HUDEP-2 (cell line): ENCODE measurements at regions not wholly inside any gene's neighbourhood (a gene's known extent, or its start where the extent isn't known, plus 50 kb on each side); places are given as distances from the start of the nearest gene placed in this dataset.

ENCODE experiments used
- DNase-seq, 76 experiments: peaks; one replicate each; lab custom pipeline; 2025; ENCODE audit not compliant: unreplicated experiment in 76 of 76; lab: John Stamatoyannopoulos, UW

GRCh38 chr2:38509947-38510326 is 92.8 kb downstream of the HNRNPLL start:
- no peak for DNase-seq

GRCh38 chr2:38509314-38509946 is 93.3 kb downstream of the HNRNPLL start:
- peak in 4 of 76 experiments; percentile 11 to 23 (median 16) for DNase-seq

DNA sequence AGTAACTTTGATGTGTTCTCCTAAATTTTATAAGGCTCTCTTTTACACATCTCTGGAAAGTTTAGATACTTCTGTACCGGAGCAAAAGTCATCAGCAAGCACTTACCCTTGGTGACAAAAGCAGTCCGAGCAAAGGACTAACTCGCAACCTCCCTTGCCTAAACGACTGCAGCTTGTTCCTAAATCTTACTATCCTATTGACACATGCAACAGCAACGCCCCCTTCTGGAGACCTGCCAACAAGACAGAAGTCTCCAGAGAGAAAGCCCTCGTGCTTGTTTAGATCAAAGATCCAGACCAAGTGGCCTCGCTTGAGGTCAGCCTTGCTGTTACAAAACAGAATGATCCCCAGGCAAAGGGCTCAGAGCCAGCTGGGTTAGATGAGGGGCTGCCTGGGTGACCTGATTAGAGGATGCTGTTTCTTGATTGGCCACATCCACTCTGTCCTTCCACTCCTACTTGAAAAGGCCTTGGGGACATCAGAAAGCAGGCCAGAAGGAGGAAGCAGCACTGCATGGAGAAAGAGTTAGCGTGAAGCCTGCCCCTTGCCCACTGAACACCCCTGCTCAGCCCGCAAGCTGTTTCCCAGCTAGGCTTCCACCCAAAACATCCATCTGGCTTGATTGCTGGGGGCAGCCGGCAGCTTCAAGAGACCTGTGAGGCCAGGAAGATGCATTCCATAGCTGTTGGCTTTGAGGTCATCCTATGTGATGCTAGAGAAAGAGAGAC is 94.3 kb downstream of the HNRNPLL start:
- DNase-seq = peak in 74 of 76 experiments; percentile 9 to 94 (median 75)

GRCh38 chr2:38507712-38508111 is 95.0 kb downstream of the HNRNPLL start:
- no peak for DNase-seq

DNA sequence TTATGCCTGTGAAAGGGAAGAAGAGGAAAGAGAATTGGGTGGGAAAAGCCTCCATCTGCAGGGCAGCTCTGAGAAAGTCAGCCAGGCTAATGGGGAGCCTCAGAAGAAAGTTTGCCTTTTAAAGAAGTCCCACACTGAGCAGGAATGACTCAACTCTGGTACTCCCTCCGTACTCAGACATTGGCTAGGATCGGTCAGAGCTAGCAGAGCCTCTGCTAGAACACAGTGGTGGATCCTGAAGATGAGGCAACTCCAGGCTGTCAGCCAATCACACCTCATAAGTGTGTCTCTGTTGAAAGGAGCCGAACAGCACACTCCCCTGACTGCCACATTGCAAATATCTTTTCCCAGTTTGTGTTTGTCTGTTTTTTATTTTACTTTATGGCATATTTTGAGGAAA is 96.9 kb downstream of the HNRNPLL start:
- no peak for DNase-seq

- no peak for DNase-seq
Observed at GRCh38 chr2:38504169-38504568, 98.6 kb downstream of the HNRNPLL start.

DNA sequence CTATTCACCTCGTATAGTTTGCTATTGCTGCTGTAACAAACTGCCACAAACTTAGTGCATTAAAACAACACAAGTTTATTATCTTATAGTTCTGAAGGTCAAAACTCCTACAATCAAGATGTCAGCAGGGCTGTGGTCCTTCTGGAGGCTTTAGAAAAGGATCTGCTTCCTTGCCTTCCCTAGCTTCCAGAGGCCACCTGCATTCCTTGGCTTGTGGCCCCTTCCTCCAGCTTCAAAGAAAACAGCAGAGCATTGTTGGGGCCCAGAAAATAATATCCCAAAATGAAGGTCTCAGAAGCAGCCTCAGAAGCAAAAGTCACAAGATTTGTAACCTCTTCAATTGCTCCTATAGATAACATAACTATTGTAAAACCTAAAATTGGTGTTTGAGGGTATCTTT is 100.6 kb downstream of the HNRNPLL start:
- DNase-seq = no peak

DNA sequence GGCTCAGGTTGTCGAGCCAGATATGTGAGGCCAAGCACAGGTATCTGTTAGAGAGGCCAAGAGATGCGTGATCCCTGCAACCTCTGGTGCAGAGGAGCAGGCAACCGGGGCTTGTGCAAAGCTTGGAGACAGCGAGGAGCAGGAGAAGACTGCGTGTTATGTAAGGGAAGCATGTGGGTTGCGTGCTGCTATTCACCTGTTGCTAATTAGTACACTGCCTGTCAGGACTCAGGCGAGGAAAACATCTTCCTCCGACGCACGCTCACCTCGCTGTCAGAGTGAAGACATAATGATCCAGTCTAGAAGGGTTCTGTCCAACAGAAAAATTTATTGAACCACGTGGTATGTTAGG is 102.5 kb downstream of the HNRNPLL start:
- DNase-seq = no peak

DNA sequence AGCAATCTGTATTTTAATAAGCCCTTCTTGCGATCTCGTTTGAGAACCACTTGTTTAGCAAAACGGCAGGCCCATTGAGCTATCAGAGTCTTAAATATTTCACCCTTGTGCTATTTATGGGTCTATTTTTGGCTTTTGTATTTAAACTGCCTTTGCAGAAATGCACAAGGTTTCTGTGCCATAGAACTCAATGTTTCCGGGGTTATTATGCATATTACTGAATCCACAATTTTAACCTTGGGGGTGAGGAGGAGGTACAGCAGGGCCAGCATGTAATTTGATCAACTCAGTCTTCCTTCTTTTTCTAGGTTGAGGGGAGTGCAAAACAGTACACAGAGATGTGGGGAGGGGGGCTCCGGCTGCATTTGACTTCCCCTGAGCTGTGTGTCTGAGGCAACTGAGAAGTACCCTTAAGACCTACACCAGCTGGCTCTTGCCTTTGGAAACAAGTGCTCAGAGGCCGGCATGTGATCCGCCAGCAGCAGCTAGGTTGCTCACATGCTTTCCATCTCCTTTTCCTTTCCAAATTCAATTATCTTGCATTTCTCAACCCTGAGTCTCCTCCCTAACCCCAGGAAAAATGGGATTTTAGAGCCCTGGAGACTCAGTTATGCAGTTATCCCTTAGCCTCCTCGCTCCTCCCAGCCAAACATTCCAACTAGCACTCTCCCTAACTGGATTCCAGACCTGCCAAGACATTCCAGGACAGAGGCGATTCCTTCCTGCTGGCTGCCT is 103.0 kb downstream of the HNRNPLL start:
- no peak for DNase-seq

DNA sequence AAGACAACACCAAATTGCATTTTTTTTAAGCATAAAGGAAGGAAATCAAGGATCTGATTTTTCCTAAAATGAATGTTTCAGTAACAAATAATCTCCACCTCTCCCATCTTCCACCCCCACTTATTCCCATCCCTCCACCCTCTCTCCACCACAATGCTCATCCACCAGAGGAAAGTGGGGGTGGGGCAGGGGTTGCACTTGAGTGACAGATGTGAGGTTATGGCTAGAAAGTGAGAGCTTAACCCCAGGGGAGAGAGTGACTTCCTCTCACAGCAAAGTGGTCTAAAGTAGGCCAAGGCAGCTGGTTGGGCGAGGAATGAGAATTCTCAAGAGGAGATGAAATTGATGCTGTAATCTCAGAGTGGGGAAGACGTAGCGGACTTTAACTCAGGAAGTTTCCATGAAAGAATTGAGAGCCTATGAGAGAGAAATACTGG is 104.7 kb downstream of the HNRNPLL start:
- no peak for DNase-seq

DNA sequence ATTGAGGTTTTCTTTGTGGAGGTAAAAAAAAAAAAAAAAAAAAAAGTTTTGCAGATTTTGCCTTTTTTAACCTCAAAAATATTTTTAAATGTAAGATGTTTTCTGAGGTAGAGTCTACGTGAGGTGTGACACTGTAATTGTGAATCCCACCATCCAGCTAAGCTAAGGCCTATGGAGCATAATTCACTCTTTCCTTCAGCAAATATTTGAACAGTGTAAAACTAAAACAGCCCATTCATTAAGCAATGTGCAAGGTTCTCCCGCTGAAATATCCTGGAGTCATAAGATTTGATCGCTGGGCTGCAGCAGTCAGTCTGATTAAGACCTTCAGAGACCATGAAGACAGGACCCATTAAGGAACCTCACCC is 105.1 kb downstream of the HNRNPLL start:
- DNase-seq = no peak

GRCh38 chr2:38496927-38497669 is 105.6 kb downstream of the HNRNPLL start:
- no peak for DNase-seq

DNA sequence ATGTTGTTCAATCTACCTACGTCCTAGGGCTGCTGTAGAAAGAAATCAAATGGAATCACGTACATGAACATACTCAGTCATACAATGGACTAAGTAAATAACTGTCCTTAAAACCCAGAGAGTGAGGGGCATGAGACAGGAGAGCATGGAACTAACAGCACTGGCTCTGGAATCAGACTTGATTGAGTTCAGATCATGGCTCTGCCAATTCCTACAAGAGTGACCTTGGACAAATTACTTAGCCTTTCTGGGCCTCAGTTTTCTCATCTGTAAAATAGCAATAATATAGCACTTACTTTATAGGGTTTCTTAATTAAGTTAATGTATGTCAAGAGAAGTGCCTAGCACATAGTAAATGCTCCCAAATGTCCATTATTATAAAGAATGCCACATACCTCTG is 106.8 kb downstream of the HNRNPLL start:
- DNase-seq = no peak

DNA sequence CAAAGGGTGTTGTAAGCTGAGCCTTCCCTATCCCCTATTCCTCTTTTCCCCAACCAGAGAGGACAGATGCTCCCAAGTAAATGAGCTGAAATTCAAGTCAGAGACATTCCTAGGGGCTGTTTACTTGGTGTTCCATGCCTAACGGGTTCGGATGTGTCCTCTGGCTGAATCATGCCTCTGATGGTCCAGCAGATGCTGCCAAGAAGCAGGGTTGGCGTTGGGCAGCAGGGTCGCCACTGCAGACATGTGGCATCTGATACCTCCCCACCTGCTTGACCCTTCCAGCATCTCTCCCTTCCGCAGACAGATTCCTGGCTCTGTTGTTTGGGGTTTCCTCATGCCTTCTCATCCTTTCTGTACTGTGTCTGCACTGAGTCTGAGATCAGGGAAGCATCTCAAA is 108.3 kb downstream of the HNRNPLL start:
- DNase-seq = no peak

GRCh38 chr2:38492042-38492615 is 110.6 kb downstream of the HNRNPLL start:
- DNase-seq = no peak

- DNase-seq = no peak
Observed at GRCh38 chr2:38491436-38491835, 111.3 kb downstream of the HNRNPLL start.

- DNase-seq = no peak
Observed at GRCh38 chr2:38489846-38490245, 112.8 kb upstream of the ATL2 start.

GRCh38 chr2:38487852-38488251 is 110.8 kb upstream of the ATL2 start:
- no peak for DNase-seq

DNA sequence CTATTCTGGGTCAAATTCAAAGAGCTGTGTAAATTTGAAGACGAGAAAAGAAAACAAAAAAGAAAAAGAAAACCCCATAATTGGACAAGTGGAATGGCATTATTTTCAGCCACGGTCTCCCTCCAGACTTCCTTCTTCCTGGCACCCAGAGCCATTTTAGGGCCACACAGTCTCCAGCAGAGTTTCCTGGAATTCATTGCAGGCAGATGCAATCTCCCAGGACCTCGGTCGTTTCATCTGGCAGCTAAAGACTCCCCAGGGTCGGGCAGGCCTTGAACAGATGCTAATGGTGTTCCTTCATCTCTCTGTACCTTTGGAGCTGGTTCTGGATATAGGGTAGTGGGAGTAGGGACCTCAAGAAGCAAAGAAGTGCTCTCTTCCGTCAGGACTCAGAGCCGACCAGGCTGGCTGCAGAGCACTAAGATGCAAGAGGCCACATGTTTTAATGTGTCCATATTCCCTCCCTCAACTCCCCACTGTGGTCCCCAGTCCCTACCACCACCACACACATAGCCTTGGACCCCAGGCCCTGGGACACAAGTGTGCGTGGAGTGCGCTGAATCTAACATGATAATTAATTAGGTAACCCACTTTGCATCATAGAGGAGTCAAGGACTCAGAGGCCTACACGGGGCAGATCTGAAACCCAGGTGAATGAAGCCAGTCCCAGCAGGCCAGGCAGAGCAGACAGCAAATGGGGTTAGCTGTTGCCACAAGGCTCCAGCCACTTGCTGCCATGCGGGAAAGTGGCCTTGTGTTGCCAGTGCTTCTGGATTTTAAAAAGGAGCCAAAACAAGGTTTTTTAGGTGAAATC is 109.3 kb upstream of the ATL2 start:
- no peak for DNase-seq

DNA sequence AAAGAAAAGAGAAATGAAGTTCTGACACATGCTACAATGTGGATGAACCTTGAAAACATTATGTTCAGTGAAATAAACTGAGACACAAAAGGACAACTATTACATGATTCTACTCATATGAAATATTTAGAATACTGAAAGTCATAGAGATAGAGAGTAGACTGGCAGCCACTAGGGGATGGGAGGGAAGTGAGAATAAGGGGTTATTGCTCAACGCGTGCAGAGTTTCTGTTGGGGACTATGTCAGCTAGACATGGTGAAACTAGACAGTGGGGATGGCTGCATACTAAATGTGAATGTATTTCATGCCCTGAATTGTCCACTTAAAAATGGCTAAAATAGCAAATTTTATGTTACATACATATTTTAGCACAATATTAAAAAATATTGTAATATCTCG is 108.7 kb upstream of the ATL2 start:
- DNase-seq = no peak
